ENCODE measurements at regions not wholly inside any gene's neighbourhood (a gene's known extent, or its start where the extent isn't known, plus 50 kb on each side); places are given as distances from the start of the nearest gene placed in this dataset.

GRCh38 chr5:92734211-92734940, 846.6 kb downstream of the NR2F1-AS1 start:
- intact Hi-C loops (cut with DNase I) = no loop called here
- H3K4me3 ChIP-seq = no peak overlapping the region
- H3K27me3 ChIP-seq = no peaks in the 10 kb centered on the region
- no peak overlapping the region for H3K27ac ChIP-seq
- DNase-seq = no peak
- peaks cover 0 to 21% (median 0%) of the 10 kb centered on the region in 11 donors for H3K9me3 ChIP-seq
- TF ChIP-seq CTCF (IDR thresholded peaks at IDR 0.05) = no peak
- ATAC-seq = no peak
- H3K36me3 ChIP-seq = no peaks in the 10 kb centered on the region
- no peaks in the 10 kb centered on the region for H3K4me1 ChIP-seq
- 89 to 95% methylated on average over 2 of the region's 2 CpGs for WGBS, 2 donors

- Histone ChIP-seq H3K27me3 (no peaks in the 10 kb centered on the region), H3K27ac (no peak overlapping the region), H3K4me1 (no peaks in the 10 kb centered on the region), H3K4me3 (no peak overlapping the region), H3K9me3 (peaks cover 0 to 1% (median 0%) of the 10 kb centered on the region in 11 donors), H3K36me3 (no peaks in the 10 kb centered on the region)
- intact Hi-C loops (cut with DNase I) = no loop called here
- no peak for TF ChIP-seq CTCF (IDR thresholded peaks at IDR 0.05)
- DNase-seq (no peak), ATAC-seq (no peak)
- whole genome bisulfite sequencing, 2 donors = 68 to 89% methylated on average over 1 of the region's 1 CpG
These were observed 850.5 kb downstream of the NR2F1-AS1 start for GRCh38 chr5:92730486-92730885.

- Histone ChIP-seq H3K9me3 (peaks cover 0 to 8% (median 0%) of the 10 kb centered on the region in 11 donors), H3K27me3 (no peaks in the 10 kb centered on the region), H3K27ac (no peak overlapping the region), H3K4me1 (no peaks in the 10 kb centered on the region), H3K4me3 (no peak overlapping the region), H3K36me3 (no peaks in the 10 kb centered on the region)
- no peak for TF ChIP-seq CTCF (IDR thresholded peaks at IDR 0.05)
- WGBS, 2 donors = 92 to 93% methylated on average over 5 of the region's 5 CpGs
- ATAC-seq = no peak
- no peak for DNase-seq
- intact Hi-C loops (cut with DNase I) = no loop called here
These were observed 851.9 kb downstream of the NR2F1-AS1 start for GRCh38 chr5:92729088-92729487.

GRCh38 chr5:92715946-92716520, 865.0 kb downstream of the NR2F1-AS1 start:
- Histone ChIP-seq H3K27ac (no peak overlapping the region), H3K36me3 (no peaks in the 10 kb centered on the region), H3K4me1 (no peaks in the 10 kb centered on the region), H3K27me3 (no peaks in the 10 kb centered on the region), H3K4me3 (no peak overlapping the region), H3K9me3 (no peaks in the 10 kb centered on the region)
- DNase-seq (no peak), ATAC-seq (no peak)
- 72 to 85% methylated on average over 5 of the region's 5 CpGs for WGBS, 2 donors
- intact Hi-C loops (cut with DNase I) = no loop called here
- TF ChIP-seq CTCF (IDR thresholded peaks at IDR 0.05) = no peak

Data from heart right ventricle (tissue), 16 donors.